ENCODE measurements at regions not wholly inside any gene's neighbourhood (a gene's known extent, or its start where the extent isn't known, plus 50 kb on each side); places are given as distances from the start of the nearest gene placed in this dataset.

DNA sequence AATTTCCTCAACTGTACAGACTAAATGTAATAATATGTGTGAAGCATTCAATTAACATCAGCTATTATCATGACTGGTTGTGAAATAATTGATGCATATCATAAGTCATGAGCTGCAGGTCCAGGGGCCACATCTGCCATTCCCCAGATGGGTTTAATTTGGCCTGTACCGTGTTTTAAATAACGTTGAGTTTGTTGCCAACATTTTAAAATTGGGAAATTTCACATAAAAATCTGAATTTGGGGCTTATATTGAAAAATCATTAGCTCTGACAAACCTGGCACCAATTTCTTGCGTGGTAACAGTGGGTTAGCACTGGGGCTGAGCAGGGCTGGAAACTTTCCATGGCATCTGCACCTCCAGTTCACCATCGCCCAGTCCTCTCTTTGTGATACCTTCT is 193.9 kb downstream of the SNX19 start:
- H3K4me1 Mint-ChIP-seq, result no peaks in the 10 kb centered on the region
- no peak for TF ChIP-seq EZH2 (IDR thresholded peaks at IDR 0.05; ENCODE audit: borderline replicate concordance, insufficient read depth, low read depth, low read length, poor library complexity, severe bottlenecking)
- no peak for TF ChIP-seq CTCF (IDR thresholded peaks at IDR 0.05)

GRCh38 chr11:130725421-130726233 is 190.7 kb downstream of the SNX19 start:
- H3K4me2 ChIP-seq (replicated peaks; ENCODE audit: low read depth, low read length, poor library complexity, severe bottlenecking), result no peak overlapping the region
- no peak overlapping the region for H3K27ac ChIP-seq (ENCODE audit: low read length in 2 of 2)
- H3K4me3 ChIP-seq (ENCODE audit: control extremely low read depth in 1 of 5, extremely low read depth in 1 of 5, insufficient read depth in 1 of 5, low read depth in 2 of 5, low read length in 4 of 5), result no peak overlapping the region
- H3K4me1 ChIP-seq (ENCODE audit: control insufficient read depth in 2 of 2, insufficient read depth in 2 of 2, low read length in 2 of 2), result no peaks in the 10 kb centered on the region
- no peak for DNase-seq
- no peaks in the 10 kb centered on the region for H3K27me3 ChIP-seq (replicated peaks in 1 of 4; ENCODE audit: control extremely low read depth in 1 of 4, control insufficient read depth in 3 of 4, insufficient read depth in 4 of 4, low read length in 3 of 4)
- Mint-ChIP-seq H3K27ac (no peak overlapping the region), H3K4me1 (no peaks in the 10 kb centered on the region), H3K9me3 (ENCODE audit: insufficient read depth) (peaks cover 2% of the 10 kb centered on the region), H3K4me3 (no peak overlapping the region), H3K27me3 (no peaks in the 10 kb centered on the region)
- H3K79me2 ChIP-seq (ENCODE audit: control insufficient read depth, insufficient read depth, low read length), result no peaks in the 10 kb centered on the region
- no peaks in the 10 kb centered on the region for H3K36me3 ChIP-seq (replicated peaks in 1 of 2; ENCODE audit: control extremely low read depth in 1 of 2, control insufficient read depth in 1 of 2, extremely low read depth in 1 of 2, insufficient read depth in 2 of 2, low read length in 1 of 2)
- no peak for ATAC-seq (ENCODE audit: low read depth)
- H3K9me3 ChIP-seq (ENCODE audit: control extremely low read depth in 1 of 3, control insufficient read depth in 2 of 3, insufficient read depth in 1 of 3, low read length in 2 of 3), result peaks cover 0 to 6% (median 4%) of the 10 kb centered on the region in 3 donors
- no peak overlapping the region for H2AFZ ChIP-seq (ENCODE audit: insufficient read depth, low read depth, low read length, poor library complexity, severe bottlenecking)
- CTCF ChIA-PET, result no interaction called here
- POLR2A ChIA-PET, result no interaction called here
- H3K9ac ChIP-seq (ENCODE audit: low read length), result no peak overlapping the region
- TF ChIP-seq EZH2 (IDR thresholded peaks at IDR 0.05; ENCODE audit: borderline replicate concordance, insufficient read depth, low read depth, low read length, poor library complexity, severe bottlenecking), result no peak
- no peaks in the 10 kb centered on the region for H4K20me1 ChIP-seq (ENCODE audit: control insufficient read depth, insufficient read depth, low read length, poor library complexity, severe bottlenecking)
- 73% methylated on average over 5 of the region's 5 CpGs for WGBS (ENCODE audit: insufficient coverage)
- intact Hi-C loops (cut with micrococcal nuclease), result no loop called here

More for the DNA sequence above, 193.9 kb downstream of the SNX19 start:
- WGBS (ENCODE audit: insufficient coverage), result 85% methylated on average over 4 of the region's 4 CpGs
- Histone ChIP-seq H3K27ac (ENCODE audit: low read length in 2 of 2) (no peak overlapping the region), H3K4me3 (ENCODE audit: control extremely low read depth in 1 of 5, extremely low read depth in 1 of 5, insufficient read depth in 1 of 5, low read depth in 2 of 5, low read length in 4 of 5) (no peak overlapping the region), H3K9me3 (ENCODE audit: control extremely low read depth in 1 of 3, control insufficient read depth in 2 of 3, insufficient read depth in 1 of 3, low read length in 2 of 3) (no peaks in the 10 kb centered on the region), H3K27me3 (replicated peaks in 1 of 4; ENCODE audit: control extremely low read depth in 1 of 4, control insufficient read depth in 3 of 4, insufficient read depth in 4 of 4, low read length in 3 of 4) (no peaks in the 10 kb centered on the region), H3K4me2 (replicated peaks; ENCODE audit: low read depth, low read length, poor library complexity, severe bottlenecking) (no peak overlapping the region), H4K20me1 (ENCODE audit: control insufficient read depth, insufficient read depth, low read length, poor library complexity, severe bottlenecking) (no peaks in the 10 kb centered on the region), H2AFZ (ENCODE audit: insufficient read depth, low read depth, low read length, poor library complexity, severe bottlenecking) (no peak overlapping the region), H3K36me3 (replicated peaks in 1 of 2; ENCODE audit: control extremely low read depth in 1 of 2, control insufficient read depth in 1 of 2, extremely low read depth in 1 of 2, insufficient read depth in 2 of 2, low read length in 1 of 2) (no peaks in the 10 kb centered on the region), H3K4me1 (ENCODE audit: control insufficient read depth in 2 of 2, insufficient read depth in 2 of 2, low read length in 2 of 2) (no peaks in the 10 kb centered on the region), H3K9ac (ENCODE audit: low read length) (no peak overlapping the region), H3K79me2 (ENCODE audit: control insufficient read depth, insufficient read depth, low read length) (no peaks in the 10 kb centered on the region)
- Mint-ChIP-seq H3K9me3 (ENCODE audit: insufficient read depth) (no peaks in the 10 kb centered on the region), H3K4me3 (no peak overlapping the region), H3K27me3 (no peaks in the 10 kb centered on the region), H3K27ac (no peak overlapping the region)
- DNase-seq (no peak), ATAC-seq (ENCODE audit: low read depth) (no peak)
- intact Hi-C loops (cut with micrococcal nuclease), result no loop called here
- CTCF ChIA-PET, result no interaction called here
- POLR2A ChIA-PET, result no interaction called here

Measured in B cell (primary cell).